ENCODE measurements at regions not wholly inside any gene's neighbourhood (a gene's known extent, or its start where the extent isn't known, plus 50 kb on each side); places are given as distances from the start of the nearest gene placed in this dataset.

DNA sequence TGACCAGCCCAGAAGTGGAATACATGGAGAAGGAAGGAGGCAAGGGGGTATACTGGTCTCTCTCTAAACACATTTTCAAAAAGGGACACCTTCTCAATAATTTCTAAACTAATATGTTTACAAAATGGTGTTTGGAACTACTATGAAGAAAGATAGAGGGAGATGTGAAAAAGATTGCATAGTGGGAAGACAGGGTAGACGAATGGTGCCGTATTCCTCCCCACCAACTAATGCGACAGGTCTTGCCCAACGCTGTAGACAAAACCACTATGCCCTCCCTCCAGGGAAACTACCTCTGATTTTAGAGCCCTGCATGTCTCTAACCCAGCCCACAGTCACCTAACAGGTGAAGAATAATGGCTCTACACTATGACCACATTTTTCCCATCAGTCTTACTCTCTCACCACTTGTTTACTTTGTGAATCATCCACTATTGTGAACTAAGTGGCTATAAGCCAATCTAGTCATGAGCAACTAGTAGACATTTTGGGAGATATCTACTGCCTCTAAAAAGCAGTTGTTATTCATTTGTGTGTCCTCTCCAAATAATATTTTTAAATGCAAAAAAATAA is 108.2 kb upstream of the UBE2E2 start:
- DNase-seq (ENCODE audit: low read depth) = no peak
- no peak overlapping the region for H3K4me3 ChIP-seq (ENCODE audit: low read depth, low read length)
- TF ChIP-seq CTCF (IDR thresholded peaks at IDR 0.05; ENCODE audit: insufficient read depth, low read depth, low read length, missing control alignments) = no peak

DNA sequence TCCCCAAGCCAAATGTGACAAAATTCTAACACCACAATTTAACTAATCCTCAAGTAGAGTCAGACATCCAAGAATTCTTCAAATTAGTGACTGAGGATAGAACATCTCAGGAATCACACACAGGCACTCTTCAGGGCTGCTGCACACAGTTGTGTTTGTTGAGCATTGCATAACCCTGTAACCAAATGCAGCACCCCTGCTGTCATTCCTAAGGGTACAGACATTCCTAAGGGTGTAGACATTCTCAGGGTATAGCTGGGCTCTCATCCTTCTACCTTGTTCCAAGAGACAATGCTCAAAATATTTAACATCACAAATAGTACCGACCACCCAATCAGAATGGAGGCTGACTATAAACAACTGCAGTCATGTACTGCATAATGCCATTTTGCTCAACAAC is 107.1 kb upstream of the UBE2E2 start:
- DNase-seq (ENCODE audit: low read depth) = no peak
- no peak for TF ChIP-seq CTCF (IDR thresholded peaks at IDR 0.05; ENCODE audit: insufficient read depth, low read depth, low read length, missing control alignments)
- H3K4me3 ChIP-seq (ENCODE audit: low read depth, low read length) = no peak overlapping the region

- DNase-seq (ENCODE audit: low read depth) = no peak
- TF ChIP-seq CTCF (IDR thresholded peaks at IDR 0.05; ENCODE audit: insufficient read depth, low read depth, low read length, missing control alignments) = no peak
- H3K4me3 ChIP-seq (ENCODE audit: low read depth, low read length) = no peak overlapping the region
These were observed 104.1 kb upstream of the UBE2E2 start for GRCh38 chr3:23099021-23099420.

GRCh38 chr3:23099677-23100076 is 103.5 kb upstream of the UBE2E2 start:
- DNase-seq (ENCODE audit: low read depth) = no peak
- no peak for TF ChIP-seq CTCF (IDR thresholded peaks at IDR 0.05; ENCODE audit: insufficient read depth, low read depth, low read length, missing control alignments)
- no peak overlapping the region for H3K4me3 ChIP-seq (ENCODE audit: low read depth, low read length)

DNA sequence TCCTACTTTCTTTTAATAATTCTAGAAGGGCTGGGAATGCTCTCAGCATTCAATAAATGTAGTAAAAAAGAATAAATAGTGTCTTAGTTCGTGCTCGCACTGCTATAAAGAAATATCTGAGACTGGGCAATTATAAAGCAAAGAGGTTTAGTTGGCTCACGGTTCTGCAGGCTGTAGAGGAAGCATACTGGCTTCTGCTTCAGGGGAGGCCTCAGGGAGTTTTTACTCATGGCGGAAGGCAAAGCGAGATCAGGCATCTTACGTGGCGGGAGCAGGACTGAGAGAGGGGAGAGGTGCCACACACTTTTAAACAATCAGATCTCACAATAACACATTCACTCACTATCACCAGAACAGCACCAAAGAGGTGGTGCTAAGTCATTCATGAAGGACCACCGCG is 103.0 kb upstream of the UBE2E2 start:
- no peak overlapping the region for H3K4me3 ChIP-seq (ENCODE audit: low read depth, low read length)
- DNase-seq (ENCODE audit: low read depth) = no peak
- TF ChIP-seq CTCF (IDR thresholded peaks at IDR 0.05; ENCODE audit: insufficient read depth, low read depth, low read length, missing control alignments) = no peak

DNA sequence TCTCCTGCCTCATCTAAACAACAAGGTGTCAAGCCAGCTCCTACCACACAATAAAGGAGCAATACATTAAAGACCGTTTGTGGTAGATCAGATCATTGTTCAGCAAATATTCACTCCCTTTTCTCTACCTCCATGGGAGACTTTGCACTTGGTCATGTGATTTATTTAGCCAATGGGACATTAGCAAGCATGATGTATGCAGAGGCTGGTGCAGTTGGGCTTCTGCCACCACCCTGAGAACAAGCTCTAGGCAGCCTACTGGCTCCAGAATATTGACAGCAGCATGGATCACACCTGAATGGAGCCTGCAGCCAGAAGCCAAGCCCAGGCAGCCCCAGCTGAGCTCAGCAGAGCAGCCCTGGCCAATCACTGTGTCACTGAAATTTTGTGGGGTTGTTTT is 99.4 kb upstream of the UBE2E2 start:
- DNase-seq (ENCODE audit: low read depth) = no peak
- no peak for TF ChIP-seq CTCF (IDR thresholded peaks at IDR 0.05; ENCODE audit: insufficient read depth, low read depth, low read length, missing control alignments)
- H3K4me3 ChIP-seq (ENCODE audit: low read depth, low read length) = no peak overlapping the region

GRCh38 chr3:23105048-23105447 is 98.1 kb upstream of the UBE2E2 start:
- TF ChIP-seq CTCF (IDR thresholded peaks at IDR 0.05; ENCODE audit: insufficient read depth, low read depth, low read length, missing control alignments) = no peak
- DNase-seq (ENCODE audit: low read depth) = no peak
- H3K4me3 ChIP-seq (ENCODE audit: low read depth, low read length) = no peak overlapping the region
